Loucy (cell line): ENCODE measurements at regions not wholly inside any gene's neighbourhood (a gene's known extent, or its start where the extent isn't known, plus 50 kb on each side); places are given as distances from the start of the nearest gene placed in this dataset.

Experiments used
- H2AFZ ChIP-seq: fragments of 200-600 bp; sonication (generic); 2 replicates; pipeline ENCODE4 v1.6.0; 2016; ENCODE audit warnings: antibody characterized with exemption, mild to moderate bottlenecking, low read length, moderate library complexity
- H3F3A ChIP-seq: fragments of 200-600 bp; 2 replicates; pipeline ENCODE4 v1.6.0; 2016; ENCODE audit warnings: antibody characterized with exemption, low read depth, mild to moderate bottlenecking
- H3K27me3 ChIP-seq: fragments of 200-600 bp; sonication (generic); 2 replicates; pipeline ENCODE4 v1.6.1; 2014; ENCODE audit warnings: low read length, mild to moderate bottlenecking; ENCODE audit not compliant: insufficient read depth, poor library complexity, severe bottlenecking
- H3K36me3 ChIP-seq: fragments of 200-600 bp; sonication (generic); 2 replicates; pipeline ENCODE4 v1.6.1; 2016; ENCODE audit warnings: low read length; ENCODE audit not compliant: insufficient read depth
- H3K4me1 ChIP-seq: fragments of 200-600 bp; sonication (generic); 2 replicates; pipeline ENCODE4 v1.5.1; 2014; ENCODE audit warnings: low read length, mild to moderate bottlenecking; ENCODE audit not compliant: insufficient read depth, poor library complexity, severe bottlenecking
- H3K4me2 ChIP-seq: fragments of 200-600 bp; sonication (generic); 2 replicates; pipeline ENCODE4 v1.6.0; 2014; ENCODE audit warnings: antibody characterized with exemption, low read length, low read depth, mild to moderate bottlenecking; ENCODE audit not compliant: poor library complexity, severe bottlenecking
- H3K4me3 ChIP-seq: fragments of 200-600 bp; sonication (generic); 2 replicates; pipeline ENCODE4 v1.5.1; 2014; ENCODE audit warnings: low read length, mild to moderate bottlenecking, mixed read lengths; ENCODE audit not compliant: poor library complexity, severe bottlenecking
- H3K79me2 ChIP-seq: fragments of 200-600 bp; sonication (generic); 2 replicates; pipeline ENCODE4 v1.6.1; 2014; ENCODE audit warnings: low read length; ENCODE audit not compliant: insufficient read depth
- H3K9ac ChIP-seq: fragments of 200-600 bp; sonication (generic); 2 replicates; pipeline ENCODE4 v1.6.0; 2014; ENCODE audit warnings: mild to moderate bottlenecking, low read depth, low read length, moderate library complexity; ENCODE audit not compliant: poor library complexity, severe bottlenecking
- H3K9me2 ChIP-seq: fragments of 200-600 bp; sonication (generic); replicated peaks from 2 replicates; pipeline ENCODE4 v1.6.1; 2016; ENCODE audit warnings: low read depth, low read length, mixed read lengths
- H3K9me3 ChIP-seq: fragments of 200-600 bp; sonication (generic); 2 replicates; pipeline ENCODE4 v1.6.1; 2014; ENCODE audit warnings: mild to moderate bottlenecking, antibody characterized with exemption, low read length, low read depth; ENCODE audit not compliant: insufficient read depth
- H4K20me1 ChIP-seq: fragments of 200-600 bp; sonication (generic); 2 replicates; pipeline ENCODE4 v1.6.0; 2014; ENCODE audit warnings: antibody characterized with exemption, low read length, mild to moderate bottlenecking; ENCODE audit not compliant: insufficient read depth, poor library complexity, severe bottlenecking
- CTCF ChIP-seq: fragments of 200-600 bp; sonication (generic); conservative IDR thresholded peaks from 2 replicates; pipeline ENCODE4 v1.5.1; 2014; ENCODE audit warnings: mild to moderate bottlenecking, antibody characterized with exemption, low read length
- EZH2phosphoT487 ChIP-seq: fragments of 200-600 bp; IDR thresholded peaks from 2 replicates; pipeline ENCODE4 v1.6.1; 2018; ENCODE audit warnings: antibody characterized with exemption, mild to moderate bottlenecking, moderate library complexity, borderline replicate concordance

- no peak overlapping the region for H3K9ac ChIP-seq
- H3K4me2 ChIP-seq, result no peak overlapping the region
- H3K9me2 ChIP-seq, result no peaks in the 10 kb centered on the region
- no peaks in the 10 kb centered on the region for H3K27me3 ChIP-seq
- TF ChIP-seq EZH2phosphoT487 (no peak), CTCF (no peak)
- no peaks in the 10 kb centered on the region for H3F3A ChIP-seq
- H3K4me3 ChIP-seq, result no peak overlapping the region
- no peaks in the 10 kb centered on the region for H3K79me2 ChIP-seq
- no peaks in the 10 kb centered on the region for H3K36me3 ChIP-seq
- H4K20me1 ChIP-seq, result no peaks in the 10 kb centered on the region
- no peaks in the 10 kb centered on the region for H3K9me3 ChIP-seq
- no peaks in the 10 kb centered on the region for H3K4me1 ChIP-seq
- no peak overlapping the region for H2AFZ ChIP-seq
These were observed 467.1 kb downstream of the NOVA1 start for GRCh38 chr14:26130690-26131089.

- Histone ChIP-seq H3F3A (no peaks in the 10 kb centered on the region), H3K4me1 (no peaks in the 10 kb centered on the region), H3K9me3 (no peaks in the 10 kb centered on the region), H4K20me1 (no peaks in the 10 kb centered on the region), H3K4me3 (no peak overlapping the region), H2AFZ (no peak overlapping the region), H3K36me3 (no peaks in the 10 kb centered on the region), H3K79me2 (no peaks in the 10 kb centered on the region), H3K4me2 (no peak overlapping the region), H3K9ac (no peak overlapping the region), H3K27me3 (no peaks in the 10 kb centered on the region), H3K9me2 (no peaks in the 10 kb centered on the region)
- no peak for TF ChIP-seq EZH2phosphoT487
These were observed 468.7 kb downstream of the NOVA1 start for GRCh38 chr14:26128931-26129671.

- no peak overlapping the region for H3K4me2 ChIP-seq
- H3K27me3 ChIP-seq, result no peaks in the 10 kb centered on the region
- H3K36me3 ChIP-seq, result no peaks in the 10 kb centered on the region
- H3K9me3 ChIP-seq, result no peaks in the 10 kb centered on the region
- no peaks in the 10 kb centered on the region for H3K9me2 ChIP-seq
- H2AFZ ChIP-seq, result no peak overlapping the region
- no peak overlapping the region for H3K9ac ChIP-seq
- no peaks in the 10 kb centered on the region for H3K4me1 ChIP-seq
- H3K4me3 ChIP-seq, result no peak overlapping the region
- no peaks in the 10 kb centered on the region for H3F3A ChIP-seq
- TF ChIP-seq EZH2phosphoT487 (no peak), CTCF (no peak)
- no peaks in the 10 kb centered on the region for H3K79me2 ChIP-seq
- H4K20me1 ChIP-seq, result no peaks in the 10 kb centered on the region
These were observed 472.9 kb downstream of the NOVA1 start for GRCh38 chr14:26124896-26125438.

GRCh38 chr14:26123459-26123858, 474.4 kb downstream of the NOVA1 start:
- H3K27me3 ChIP-seq, result no peaks in the 10 kb centered on the region
- no peak for TF ChIP-seq EZH2phosphoT487

More at GRCh38 chr14:26123459-26123858, 474.4 kb downstream of the NOVA1 start:
- Histone ChIP-seq H3K4me1 (no peaks in the 10 kb centered on the region), H3K36me3 (no peaks in the 10 kb centered on the region), H3K79me2 (no peaks in the 10 kb centered on the region), H3K9me2 (no peaks in the 10 kb centered on the region), H2AFZ (no peak overlapping the region), H3K9ac (no peak overlapping the region), H3K4me3 (no peak overlapping the region), H3K4me2 (no peak overlapping the region), H3F3A (no peaks in the 10 kb centered on the region), H3K9me3 (no peaks in the 10 kb centered on the region), H4K20me1 (no peaks in the 10 kb centered on the region)
